ENCODE measurements at regions not wholly inside any gene's neighbourhood (a gene's known extent, or its start where the extent isn't known, plus 50 kb on each side); places are given as distances from the start of the nearest gene placed in this dataset.

GRCh38 chr21:28459193-28459592, 533.5 kb downstream of the LTN1 start:
- Histone ChIP-seq H3K9me3 (no peaks in the 10 kb centered on the region), H3K4me1 (no peaks in the 10 kb centered on the region), H3K27me3 (no peaks in the 10 kb centered on the region), H3K27ac (no peak overlapping the region), H3K4me3 (no peak overlapping the region), H3K36me3 (no peaks in the 10 kb centered on the region)
- no peak for ATAC-seq (ENCODE audit: low FRiP score in 2 of 2)
- 72 to 100% methylated on average over 2 of the region's 2 CpGs for WGBS, 2 donors
- TF ChIP-seq EP300 (IDR thresholded peaks at IDR 0.05) (no peak), POLR2A (IDR thresholded peaks at IDR 0.05) (no peak), POLR2AphosphoS5 (IDR thresholded peaks at IDR 0.05) (no peak), CTCF (IDR thresholded peaks at IDR 0.05) (no peak)
- no peak for DNase-seq

GRCh38 chr21:28458446-28458845, 534.2 kb downstream of the LTN1 start:
- Histone ChIP-seq H3K27me3 (no peaks in the 10 kb centered on the region), H3K27ac (no peak overlapping the region), H3K4me3 (no peak overlapping the region), H3K9me3 (no peaks in the 10 kb centered on the region), H3K36me3 (no peaks in the 10 kb centered on the region), H3K4me1 (no peaks in the 10 kb centered on the region)
- 91 to 100% methylated on average over 1 of the region's 1 CpG for WGBS, 2 donors
- TF ChIP-seq POLR2AphosphoS5 (IDR thresholded peaks at IDR 0.05) (no peak), EP300 (IDR thresholded peaks at IDR 0.05) (no peak), POLR2A (IDR thresholded peaks at IDR 0.05) (no peak), CTCF (IDR thresholded peaks at IDR 0.05) (no peak)
- ATAC-seq (ENCODE audit: low FRiP score in 2 of 2) (no peak), DNase-seq (no peak)

- no peak for DNase-seq
- Histone ChIP-seq H3K4me3 (no peak overlapping the region), H3K36me3 (no peaks in the 10 kb centered on the region), H3K9me3 (no peaks in the 10 kb centered on the region), H3K27ac (no peak overlapping the region), H3K27me3 (no peaks in the 10 kb centered on the region), H3K4me1 (no peaks in the 10 kb centered on the region)
- no peak for TF ChIP-seq POLR2AphosphoS5 (IDR thresholded peaks at IDR 0.05)
- TF ChIP-seq CTCF (IDR thresholded peaks at IDR 0.05) = no peak
- no peak for TF ChIP-seq EP300 (IDR thresholded peaks at IDR 0.05)
- TF ChIP-seq POLR2A (IDR thresholded peaks at IDR 0.05) = no peak
- ATAC-seq (ENCODE audit: low FRiP score in 2 of 2) = peak in 1 of 2 donors; percentile 55
- 56 to 70% methylated on average over 4 of the region's 4 CpGs for whole genome bisulfite sequencing, 2 donors
These were observed 537.5 kb downstream of the LTN1 start for GRCh38 chr21:28455253-28455600.

- Histone ChIP-seq H3K9me3 (no peaks in the 10 kb centered on the region), H3K27ac (no peak overlapping the region), H3K27me3 (no peaks in the 10 kb centered on the region), H3K4me1 (no peaks in the 10 kb centered on the region), H3K36me3 (no peaks in the 10 kb centered on the region), H3K4me3 (no peak overlapping the region)
- TF ChIP-seq CTCF (IDR thresholded peaks at IDR 0.05) (no peak), EP300 (IDR thresholded peaks at IDR 0.05) (no peak), POLR2AphosphoS5 (IDR thresholded peaks at IDR 0.05) (no peak), POLR2A (IDR thresholded peaks at IDR 0.05) (no peak)
- no peak for DNase-seq
- 82 to 83% methylated on average over 2 of the region's 2 CpGs for WGBS, 2 donors
- ATAC-seq (ENCODE audit: low FRiP score in 2 of 2) = peak in 1 of 2 donors; percentile 14
These were observed 538.0 kb downstream of the LTN1 start for GRCh38 chr21:28454564-28455252.

- TF ChIP-seq EP300 (IDR thresholded peaks at IDR 0.05) (no peak), POLR2A (IDR thresholded peaks at IDR 0.05) (no peak), CTCF (IDR thresholded peaks at IDR 0.05) (no peak), POLR2AphosphoS5 (IDR thresholded peaks at IDR 0.05) (no peak)
- WGBS, 2 donors = 67 to 78% methylated on average over 1 of the region's 1 CpG
- Histone ChIP-seq H3K27me3 (no peaks in the 10 kb centered on the region), H3K9me3 (no peaks in the 10 kb centered on the region), H3K4me3 (no peak overlapping the region), H3K27ac (no peak overlapping the region), H3K36me3 (no peaks in the 10 kb centered on the region), H3K4me1 (no peaks in the 10 kb centered on the region)
- ATAC-seq (ENCODE audit: low FRiP score in 2 of 2) (no peak), DNase-seq (no peak)
These were observed 545.2 kb downstream of the LTN1 start for GRCh38 chr21:28447462-28447861.
